ENCODE measurements at regions not wholly inside any gene's neighbourhood (a gene's known extent, or its start where the extent isn't known, plus 50 kb on each side); places are given as distances from the start of the nearest gene placed in this dataset.
A peak's percentile ranks its signal among the peaks of the same experiment; 100 is the strongest.

DNA sequence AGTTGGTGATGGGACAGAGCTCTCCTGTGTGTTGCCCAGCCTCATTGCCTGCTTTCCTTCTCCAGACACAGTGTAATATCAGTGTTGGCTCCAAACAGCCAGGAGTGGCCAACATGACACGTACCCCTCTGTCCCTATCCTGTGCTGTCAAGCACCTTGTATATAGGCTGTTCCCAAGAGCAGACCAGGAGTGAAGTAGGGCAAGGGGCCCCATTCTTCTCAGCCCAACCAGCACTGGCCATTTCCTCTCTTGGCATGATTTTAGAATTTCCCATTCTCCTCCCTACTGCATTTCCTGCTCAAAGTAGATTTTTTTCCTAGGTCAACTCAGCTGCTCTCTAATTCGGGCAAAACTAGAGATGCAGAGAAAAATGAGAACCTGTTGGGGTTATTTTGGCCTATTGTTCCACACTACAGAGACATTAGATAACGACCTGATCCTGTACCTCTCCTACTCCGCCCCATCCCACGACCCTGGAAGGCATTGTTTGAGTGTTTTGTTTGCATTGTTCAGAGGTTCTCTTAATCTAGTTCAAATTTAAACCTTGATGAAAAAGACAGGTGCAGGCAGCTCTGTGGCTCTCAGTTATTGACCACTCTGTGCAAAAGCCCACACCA, 95.6 kb downstream of the RASSF10 start:
- peak; percentile 95 to 97 for DNase-seq (ENCODE audit: low read depth in 2 of 2)

DNA sequence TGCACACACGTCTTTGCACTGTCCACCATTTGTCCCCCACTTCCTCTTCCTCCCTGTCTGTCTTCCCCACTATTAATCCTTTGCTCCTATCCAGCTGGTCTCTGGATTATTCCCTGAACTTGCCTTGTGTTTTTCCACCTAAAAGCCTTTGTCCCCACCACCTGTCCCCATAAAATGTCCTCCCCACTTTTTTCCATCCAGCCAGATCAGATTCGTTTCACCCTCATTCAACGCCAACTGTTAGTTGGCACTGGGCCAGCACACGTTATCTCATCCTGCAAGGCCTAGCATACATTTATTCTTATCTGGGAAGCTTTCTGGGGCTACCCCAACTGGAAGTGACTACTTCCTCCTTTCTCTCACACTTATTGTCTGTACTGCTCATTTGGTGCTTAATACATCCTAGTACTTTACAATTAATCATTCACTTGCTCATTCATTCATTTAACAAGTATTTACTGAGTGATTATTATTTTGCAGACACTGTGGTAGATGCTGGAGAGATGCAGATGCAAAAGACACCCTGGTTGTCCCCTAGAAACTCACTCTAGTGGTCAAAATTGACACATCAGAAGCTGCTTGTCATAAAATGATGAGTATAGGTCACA, 96.2 kb downstream of the RASSF10 start:
- peak; percentile 99 for DNase-seq (ENCODE audit: low read depth in 2 of 2)

DNA sequence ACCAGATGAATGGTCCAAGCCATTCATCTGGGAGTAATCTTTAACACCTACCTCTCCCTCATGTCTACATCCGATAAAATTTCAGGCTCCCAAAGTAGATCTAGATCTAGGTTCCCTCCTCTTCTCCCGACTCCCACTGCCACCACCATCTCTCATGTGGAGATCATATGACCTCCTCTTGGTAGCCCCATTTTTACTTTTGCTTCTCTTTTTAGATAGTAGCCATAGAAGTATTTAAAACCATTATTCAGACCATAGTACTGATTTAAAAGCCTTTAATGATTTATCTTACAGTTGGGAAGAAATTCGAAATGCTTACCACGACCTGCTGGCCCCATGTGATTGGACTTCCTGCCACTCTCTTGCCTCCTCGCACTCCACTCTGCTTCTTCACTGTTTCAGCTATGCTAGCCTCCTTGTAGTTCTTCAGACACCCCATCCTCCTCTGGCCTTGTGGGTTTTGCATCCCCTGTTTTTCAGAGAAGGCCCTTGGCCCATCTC, 98.5 kb downstream of the RASSF10 start:
- no peak for DNase-seq (ENCODE audit: low read depth in 2 of 2)

DNA sequence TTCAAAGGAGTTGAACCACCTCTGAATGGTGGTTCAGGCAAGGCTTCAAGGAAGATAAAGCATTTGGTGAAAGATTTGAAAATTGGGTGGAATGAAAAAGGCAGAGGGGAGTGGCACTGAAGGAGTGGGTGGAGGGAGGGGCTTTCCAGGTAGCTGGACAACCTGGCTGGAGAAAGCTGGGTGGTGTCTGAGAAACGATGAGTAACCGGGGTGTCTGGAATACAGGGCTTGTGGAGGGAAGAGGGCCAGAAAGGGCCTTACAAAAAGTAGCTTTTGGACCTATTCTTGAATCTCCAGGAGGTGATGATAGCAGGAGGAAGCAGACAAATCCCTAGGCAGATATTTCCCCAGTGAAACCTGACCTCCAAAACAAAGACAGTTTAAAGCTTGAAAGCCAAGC, 99.3 kb downstream of the RASSF10 start:
- no peak for DNase-seq (ENCODE audit: low read depth in 2 of 2)

GRCh38 chr11:13109616-13110015, 100.5 kb downstream of the RASSF10 start:
- no peak for DNase-seq (ENCODE audit: low read depth in 2 of 2)

GRCh38 chr11:13110145-13110544, 101.0 kb downstream of the RASSF10 start:
- DNase-seq (ENCODE audit: low read depth in 2 of 2) = no peak

DNA sequence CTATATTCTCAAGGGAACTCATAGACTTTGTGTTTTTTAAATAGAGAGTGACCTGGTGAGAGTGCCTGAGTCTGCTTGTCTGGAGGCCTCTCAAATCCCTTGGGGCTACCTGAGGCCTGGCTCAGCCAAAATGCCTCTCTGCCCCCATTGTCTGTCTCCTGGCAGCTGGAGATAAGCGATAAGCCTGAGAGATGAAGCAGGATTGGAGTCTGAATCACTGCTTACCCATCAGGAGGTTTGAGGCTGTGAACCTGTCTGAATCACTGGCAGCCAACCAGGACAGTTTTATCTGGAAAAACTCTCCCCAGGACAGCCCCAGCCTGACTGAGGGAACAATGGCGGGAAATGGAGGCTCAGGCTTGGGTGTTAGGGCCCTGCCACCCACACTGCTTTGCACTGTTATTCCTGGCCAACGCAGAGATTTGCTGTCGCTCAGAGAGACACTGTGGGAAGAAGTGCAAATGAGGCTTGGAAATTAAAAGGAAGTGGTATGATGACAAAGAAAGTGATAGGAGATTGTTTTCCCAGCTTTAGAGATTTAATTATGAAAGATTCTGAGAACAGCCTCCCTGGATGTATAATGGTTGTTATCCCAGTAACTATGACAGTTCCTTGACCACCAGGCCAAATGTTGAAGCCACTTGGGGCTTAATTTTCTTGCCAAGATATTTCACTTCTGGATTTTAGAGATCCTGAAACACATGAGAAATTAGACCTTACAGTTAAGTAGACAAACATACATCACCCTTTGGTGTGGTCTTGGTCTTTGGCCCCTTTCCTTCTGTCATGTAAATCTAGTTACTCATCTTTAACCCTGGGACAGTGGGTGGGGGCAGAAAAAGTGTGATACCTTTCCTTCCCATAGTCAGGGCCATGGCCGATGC, 102.1 kb downstream of the RASSF10 start:
- DNase-seq (ENCODE audit: low read depth in 2 of 2) = peak; percentile 96 to 99

DNA sequence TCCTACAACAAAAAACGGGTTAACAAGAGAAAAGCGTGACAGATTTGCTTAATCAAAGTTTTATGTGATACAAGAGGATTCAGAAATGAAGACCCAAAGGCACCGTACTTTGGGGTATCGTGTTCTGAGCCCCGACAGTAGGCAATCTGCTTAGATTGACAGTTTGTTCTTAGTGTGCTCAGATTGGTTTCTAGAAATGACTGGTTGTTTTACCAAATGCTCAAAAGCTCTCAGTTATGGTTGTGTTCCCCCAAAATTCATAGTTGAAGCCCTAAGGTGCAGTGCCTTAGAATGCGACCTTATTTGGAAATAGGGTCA, 102.7 kb downstream of the RASSF10 start:
- no peak for DNase-seq (ENCODE audit: low read depth in 2 of 2)

- peak; percentile 77 to 92 for DNase-seq (ENCODE audit: low read depth in 2 of 2)
These were observed 105.7 kb downstream of the RASSF10 start for GRCh38 chr11:13114566-13115379.

GRCh38 chr11:13115380-13115675, 106.2 kb downstream of the RASSF10 start:
- no peak for DNase-seq (ENCODE audit: low read depth in 2 of 2)

DNA sequence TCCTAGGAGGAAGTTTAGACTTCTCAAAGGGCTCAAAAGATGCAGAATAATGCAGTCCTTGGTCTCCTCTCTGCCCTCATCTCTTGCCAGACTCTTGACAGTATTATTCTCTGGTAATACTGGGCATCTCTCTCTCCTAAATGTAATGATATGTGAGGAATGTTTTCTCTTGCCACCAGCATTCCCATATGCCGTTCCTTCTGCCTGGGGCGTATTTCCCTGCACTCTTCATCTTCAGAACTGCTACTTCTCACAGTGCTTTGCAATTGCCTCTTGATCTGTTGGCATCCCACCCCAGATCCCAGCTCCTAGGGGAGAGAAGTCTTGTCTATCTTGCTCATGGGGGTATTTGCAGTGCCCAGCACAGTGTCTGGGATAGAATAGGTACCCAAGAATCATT, 107.4 kb downstream of the RASSF10 start:
- DNase-seq (ENCODE audit: low read depth in 2 of 2) = no peak

- no peak for DNase-seq (ENCODE audit: low read depth in 2 of 2)
These were observed 108.2 kb downstream of the RASSF10 start for GRCh38 chr11:13117344-13117743.

- DNase-seq (ENCODE audit: low read depth in 2 of 2) = peak in 1 of 2 donors; percentile 74
These were observed 109.1 kb downstream of the RASSF10 start for GRCh38 chr11:13118194-13118593.

DNA sequence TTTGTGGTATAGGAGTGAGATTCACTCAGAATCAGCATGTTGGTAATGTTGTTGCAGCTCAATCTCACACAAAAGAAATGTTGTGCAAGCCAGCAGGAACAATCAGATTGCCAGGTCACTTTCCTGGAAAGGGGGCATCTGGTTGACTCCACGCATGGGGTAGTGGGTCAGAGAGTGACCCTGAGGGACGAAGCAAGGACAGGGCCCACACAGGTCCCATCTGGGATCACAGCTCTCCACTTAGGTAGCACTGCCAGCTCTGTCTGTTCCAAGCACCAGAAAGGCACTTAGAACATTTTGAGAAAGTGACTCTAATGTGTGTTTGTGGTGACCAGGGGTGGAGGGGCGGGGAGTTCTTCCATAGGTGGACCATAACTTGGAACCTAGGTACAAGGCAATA, 109.5 kb downstream of the RASSF10 start:
- no peak for DNase-seq (ENCODE audit: low read depth in 2 of 2)

GRCh38 chr11:13119361-13119760, 110.2 kb downstream of the RASSF10 start:
- no peak for DNase-seq (ENCODE audit: low read depth in 2 of 2)

DNA sequence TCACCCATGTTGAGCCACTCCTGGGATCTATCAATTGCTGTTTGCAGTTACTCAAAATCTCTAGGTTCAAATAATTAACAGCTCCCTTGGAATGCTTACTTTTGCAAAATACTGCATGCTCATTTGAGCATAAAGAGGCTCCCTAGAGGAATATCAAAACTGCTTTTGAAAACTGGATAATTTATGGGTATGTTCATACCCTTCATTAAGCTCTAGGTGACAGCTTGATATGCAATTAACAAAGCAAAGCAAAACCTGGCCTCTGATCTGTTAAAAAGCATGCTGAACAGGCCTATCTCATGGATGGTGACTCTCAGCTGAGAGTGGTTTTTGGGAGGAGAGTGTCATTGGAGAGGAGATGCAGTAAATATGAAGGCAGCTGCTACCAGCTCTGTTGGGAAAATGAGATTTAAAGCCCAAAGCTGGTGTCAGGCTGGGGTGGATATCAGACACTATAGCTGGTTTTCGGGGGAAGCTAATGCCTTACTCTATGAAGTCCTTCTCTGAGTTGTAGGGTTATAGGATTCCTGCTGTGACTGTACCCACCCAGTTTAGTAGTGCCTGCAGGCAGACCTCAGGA, 110.9 kb downstream of the RASSF10 start:
- DNase-seq (ENCODE audit: low read depth in 2 of 2) = no peak

DNA sequence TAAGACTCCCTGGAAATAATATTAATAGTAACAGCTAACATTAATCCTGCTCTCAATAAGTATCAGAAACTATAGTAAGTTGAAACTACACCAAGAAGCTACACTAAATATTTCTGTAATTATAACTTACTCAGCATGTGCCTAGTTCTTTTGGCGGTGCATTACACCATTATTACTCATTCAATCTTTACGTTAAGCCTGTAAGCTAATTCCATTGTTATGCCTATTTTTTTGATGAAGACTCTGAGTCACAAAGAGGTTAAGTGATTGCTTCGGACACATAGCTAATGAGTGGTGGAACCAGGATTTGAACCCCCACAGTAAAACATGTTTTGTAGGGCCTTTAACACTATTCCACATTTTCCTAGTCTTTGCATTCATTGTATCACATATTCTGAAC, 111.6 kb downstream of the RASSF10 start:
- DNase-seq (ENCODE audit: low read depth in 2 of 2) = peak in 1 of 2 donors; percentile 44

DNA sequence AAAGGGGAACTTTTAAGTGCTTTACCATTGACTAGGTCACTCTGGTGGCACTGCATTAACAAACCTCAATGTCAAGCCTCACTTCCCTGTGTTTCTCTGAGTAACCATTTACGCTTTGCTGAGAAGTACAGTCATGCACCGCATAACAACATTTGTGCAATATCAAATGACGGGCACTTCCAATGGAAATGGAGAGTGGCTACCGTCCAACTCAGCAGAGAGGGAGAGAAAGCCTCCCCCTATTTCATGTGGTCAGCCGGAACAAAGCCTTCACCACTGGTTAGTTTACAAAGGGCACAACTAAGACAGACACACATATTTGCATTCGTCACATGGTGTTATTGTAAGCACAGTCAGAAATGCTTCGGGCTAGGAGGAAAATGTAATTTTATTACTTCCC, 117.3 kb downstream of the RASSF10 start:
- peak; percentile 86 to 94 for DNase-seq (ENCODE audit: low read depth in 2 of 2)

DNA sequence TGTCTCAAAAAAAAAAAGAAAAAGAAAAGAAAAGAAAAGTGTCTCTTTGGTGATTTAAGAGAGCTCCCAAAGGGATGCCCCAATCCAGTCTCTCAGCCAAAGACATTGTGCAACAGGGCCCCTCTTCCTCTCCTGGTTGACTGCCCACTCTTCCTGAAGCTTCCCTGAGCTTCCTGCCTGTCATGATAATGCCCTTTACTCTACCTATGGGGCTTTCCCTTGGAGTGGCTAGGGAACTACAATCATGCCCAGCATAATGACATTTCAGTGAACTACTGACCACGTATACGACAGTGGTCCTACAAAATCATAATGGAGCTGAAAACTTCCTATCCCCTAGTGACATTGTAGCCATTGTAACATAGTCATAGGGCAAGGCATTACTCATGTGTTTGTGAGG, 118.0 kb downstream of the RASSF10 start:
- peak; percentile 39 to 65 for DNase-seq (ENCODE audit: low read depth in 2 of 2)

- DNase-seq (ENCODE audit: low read depth in 2 of 2) = no peak
These were observed 119.2 kb downstream of the RASSF10 start for GRCh38 chr11:13128354-13128753.

- no peak for DNase-seq (ENCODE audit: low read depth in 2 of 2)
These were observed 125.0 kb downstream of the RASSF10 start for GRCh38 chr11:13134066-13134465.

DNA sequence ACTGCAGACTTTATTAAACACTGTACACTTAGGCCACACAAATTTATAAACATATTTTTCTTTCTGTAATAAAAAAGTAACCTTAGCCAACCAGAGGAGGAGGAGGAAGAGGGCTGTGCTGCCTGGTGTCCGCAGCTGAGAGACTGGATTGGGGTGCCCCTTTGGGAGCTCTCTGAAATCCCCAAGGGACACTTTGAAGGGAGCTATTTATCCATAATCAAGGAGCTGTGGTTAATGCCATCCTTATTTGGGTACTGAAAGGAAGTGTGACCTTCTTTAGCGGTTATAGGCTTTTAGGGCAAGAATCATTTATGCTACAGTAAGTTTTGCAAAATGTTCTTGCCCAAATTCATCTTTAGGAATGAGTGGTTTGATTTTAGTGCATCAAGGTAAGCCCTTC, 125.8 kb downstream of the RASSF10 start:
- DNase-seq (ENCODE audit: low read depth in 2 of 2) = no peak
